ENCODE measurements at regions not wholly inside any gene's neighbourhood (a gene's known extent, or its start where the extent isn't known, plus 50 kb on each side); places are given as distances from the start of the nearest gene placed in this dataset.

DNA sequence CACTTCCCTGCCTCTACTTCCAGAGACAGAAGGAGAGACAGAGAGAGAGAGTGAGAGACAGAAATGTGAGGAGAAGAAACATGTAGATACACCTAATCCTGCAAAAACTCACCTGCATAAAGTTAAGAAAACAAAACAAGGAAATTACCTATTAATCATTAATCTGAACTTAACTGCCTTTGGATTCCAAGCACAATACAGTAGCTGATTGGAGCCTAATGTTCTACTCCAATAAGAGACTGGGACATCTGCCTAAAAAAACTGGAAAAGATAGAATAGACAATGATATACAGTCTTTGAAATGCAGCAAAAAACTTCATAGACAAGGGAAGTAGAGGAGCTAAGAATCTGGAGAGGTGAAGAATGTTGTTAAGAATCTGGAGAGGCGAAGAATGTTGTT is 910.2 kb upstream of the SLC10A2 start:
- TF ChIP-seq ZBTB7A (IDR thresholded peaks at IDR 0.05; ENCODE audit: low read depth) (no peak), EP300 (IDR thresholded peaks at IDR 0.05; ENCODE audit: borderline replicate concordance) (no peak), TAF1 (IDR thresholded peaks at IDR 0.05; ENCODE audit: low read depth) (no peak)
- TF ChIP-seq, protein P1, sequence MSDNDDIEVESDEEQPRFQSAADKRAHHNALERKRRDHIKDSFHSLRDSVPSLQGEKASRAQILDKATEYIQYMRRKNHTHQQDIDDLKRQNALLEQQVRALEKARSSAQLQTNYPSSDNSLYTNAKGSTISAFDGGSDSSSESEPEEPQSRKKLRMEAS (IDR thresholded peaks at IDR 0.05): no peak
- TF ChIP-seq, protein P2, sequence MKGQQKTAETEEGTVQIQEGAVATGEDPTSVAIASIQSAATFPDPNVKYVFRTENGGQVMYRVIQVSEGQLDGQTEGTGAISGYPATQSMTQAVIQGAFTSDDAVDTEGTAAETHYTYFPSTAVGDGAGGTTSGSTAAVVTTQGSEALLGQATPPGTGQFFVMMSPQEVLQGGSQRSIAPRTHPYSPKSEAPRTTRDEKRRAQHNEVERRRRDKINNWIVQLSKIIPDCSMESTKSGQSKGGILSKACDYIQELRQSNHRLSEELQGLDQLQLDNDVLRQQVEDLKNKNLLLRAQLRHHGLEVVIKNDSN (IDR thresholded peaks at IDR 0.05): no peak
- TF ChIP-seq, protein P3, sequence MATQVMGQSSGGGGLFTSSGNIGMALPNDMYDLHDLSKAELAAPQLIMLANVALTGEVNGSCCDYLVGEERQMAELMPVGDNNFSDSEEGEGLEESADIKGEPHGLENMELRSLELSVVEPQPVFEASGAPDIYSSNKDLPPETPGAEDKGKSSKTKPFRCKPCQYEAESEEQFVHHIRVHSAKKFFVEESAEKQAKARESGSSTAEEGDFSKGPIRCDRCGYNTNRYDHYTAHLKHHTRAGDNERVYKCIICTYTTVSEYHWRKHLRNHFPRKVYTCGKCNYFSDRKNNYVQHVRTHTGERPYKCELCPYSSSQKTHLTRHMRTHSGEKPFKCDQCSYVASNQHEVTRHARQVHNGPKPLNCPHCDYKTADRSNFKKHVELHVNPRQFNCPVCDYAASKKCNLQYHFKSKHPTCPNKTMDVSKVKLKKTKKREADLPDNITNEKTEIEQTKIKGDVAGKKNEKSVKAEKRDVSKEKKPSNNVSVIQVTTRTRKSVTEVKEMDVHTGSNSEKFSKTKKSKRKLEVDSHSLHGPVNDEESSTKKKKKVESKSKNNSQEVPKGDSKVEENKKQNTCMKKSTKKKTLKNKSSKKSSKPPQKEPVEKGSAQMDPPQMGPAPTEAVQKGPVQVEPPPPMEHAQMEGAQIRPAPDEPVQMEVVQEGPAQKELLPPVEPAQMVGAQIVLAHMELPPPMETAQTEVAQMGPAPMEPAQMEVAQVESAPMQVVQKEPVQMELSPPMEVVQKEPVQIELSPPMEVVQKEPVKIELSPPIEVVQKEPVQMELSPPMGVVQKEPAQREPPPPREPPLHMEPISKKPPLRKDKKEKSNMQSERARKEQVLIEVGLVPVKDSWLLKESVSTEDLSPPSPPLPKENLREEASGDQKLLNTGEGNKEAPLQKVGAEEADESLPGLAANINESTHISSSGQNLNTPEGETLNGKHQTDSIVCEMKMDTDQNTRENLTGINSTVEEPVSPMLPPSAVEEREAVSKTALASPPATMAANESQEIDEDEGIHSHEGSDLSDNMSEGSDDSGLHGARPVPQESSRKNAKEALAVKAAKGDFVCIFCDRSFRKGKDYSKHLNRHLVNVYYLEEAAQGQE (IDR thresholded peaks at IDR 0.05; ENCODE audit: low read depth): no peak
